ENCODE measurements at regions not wholly inside any gene's neighbourhood (a gene's known extent, or its start where the extent isn't known, plus 50 kb on each side); places are given as distances from the start of the nearest gene placed in this dataset.

GRCh38 chr6:10465629-10466499 is 51.0 kb upstream of the TFAP2A start:
- DNase-seq (ENCODE audit: low read depth, low spot score): peak; percentile 52
